HG03558 (cell line): ENCODE measurements at regions not wholly inside any gene's neighbourhood (a gene's known extent, or its start where the extent isn't known, plus 50 kb on each side); places are given as distances from the start of the nearest gene placed in this dataset.

Experiments used
- ATAC-seq: cut with Tn5 transposase; IDR thresholded peaks from one replicate; pipeline ENCODE4 v1.9.1; 2021; ENCODE audit warnings: moderate number of reproducible peaks; ENCODE audit not compliant: unreplicated experiment; ENCODE audit errors: extremely low read depth

- no peak for ATAC-seq
Measured at GRCh38 chr20:7571101-7571500, 369.2 kb downstream of the HAO1 start.

GRCh38 chr20:7571521-7572055, 368.7 kb downstream of the HAO1 start:
- ATAC-seq = no peak

DNA sequence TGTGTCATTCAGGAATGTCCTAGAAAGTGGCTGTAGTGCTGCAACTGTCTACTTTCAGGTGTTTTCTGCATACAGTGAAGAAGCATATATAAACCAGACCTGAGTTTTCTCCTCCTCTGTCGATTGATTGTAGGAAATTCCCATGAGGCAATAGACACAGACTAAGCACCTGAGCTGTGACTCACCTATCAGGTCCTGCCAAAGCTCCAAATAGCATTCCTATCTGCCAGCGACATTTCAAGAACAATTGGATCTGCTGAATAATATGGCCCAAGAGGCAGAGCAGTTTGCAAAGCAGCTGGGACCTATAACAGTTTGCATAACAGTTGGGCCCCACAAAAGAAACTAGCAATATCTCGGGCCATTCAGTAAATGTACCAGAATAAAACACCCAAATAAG, 360.4 kb downstream of the HAO1 start:
- ATAC-seq = no peak

- no peak for ATAC-seq
Measured at GRCh38 chr20:7585126-7585679, 355.1 kb downstream of the HAO1 start.

DNA sequence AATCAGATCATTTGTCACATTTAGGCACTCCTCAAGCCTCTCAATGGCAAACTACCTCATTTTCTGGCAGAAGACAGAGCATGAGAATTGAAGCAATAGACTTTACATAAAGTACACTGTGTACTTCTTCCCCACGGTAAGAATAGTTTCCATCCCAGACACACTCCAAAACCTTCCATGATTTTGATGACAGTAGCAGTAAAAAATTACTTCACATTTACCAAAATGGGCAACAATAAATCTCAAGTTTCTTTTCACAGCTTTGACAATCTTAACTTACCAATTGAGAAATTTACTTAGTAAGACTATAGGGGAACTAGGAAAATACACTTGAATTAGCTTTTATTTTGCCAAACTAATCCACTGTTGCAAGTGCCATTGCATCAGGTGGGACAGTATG, 353.8 kb downstream of the HAO1 start:
- no peak for ATAC-seq

DNA sequence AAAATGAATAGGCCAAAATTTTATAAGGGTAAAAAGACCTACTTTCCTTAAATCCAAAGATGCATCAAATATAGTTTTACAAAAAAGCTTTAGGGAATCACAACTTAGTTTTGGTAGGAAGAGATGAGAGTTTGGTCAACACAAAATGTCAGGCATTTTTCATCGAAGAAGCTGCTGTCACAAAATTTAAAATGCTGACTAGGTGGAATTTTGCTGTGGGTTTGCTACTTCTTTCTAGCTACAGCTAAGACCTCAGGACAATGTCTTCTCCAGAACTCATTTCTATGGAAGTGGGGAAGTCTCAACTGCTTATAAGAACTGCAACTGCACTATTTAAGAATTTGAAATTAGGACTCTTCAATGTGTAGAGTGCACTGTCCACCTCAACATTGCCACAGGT, 351.1 kb downstream of the HAO1 start:
- no peak for ATAC-seq

DNA sequence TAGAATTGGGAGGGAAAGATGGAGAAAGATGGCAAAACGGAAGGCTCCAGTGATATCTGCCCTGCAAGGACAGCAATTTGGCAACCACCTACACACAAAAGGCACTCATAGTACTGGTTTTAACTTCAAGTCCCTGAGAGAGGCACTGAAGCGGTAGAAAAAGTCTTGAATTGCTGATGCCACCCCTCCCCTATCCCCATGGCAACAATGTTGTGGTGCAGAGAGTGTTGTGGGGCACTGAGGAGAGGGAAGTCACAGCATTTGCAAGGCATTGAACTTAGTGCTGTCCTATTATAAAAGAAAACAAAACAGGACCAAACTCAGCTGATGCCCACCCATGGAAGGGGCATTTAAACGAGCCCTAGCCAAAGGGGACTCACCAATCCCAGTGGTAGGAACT, 343.7 kb downstream of the HAO1 start:
- ATAC-seq = no peak

- no peak for ATAC-seq
Measured at GRCh38 chr20:7601431-7601830, 338.8 kb downstream of the HAO1 start.

DNA sequence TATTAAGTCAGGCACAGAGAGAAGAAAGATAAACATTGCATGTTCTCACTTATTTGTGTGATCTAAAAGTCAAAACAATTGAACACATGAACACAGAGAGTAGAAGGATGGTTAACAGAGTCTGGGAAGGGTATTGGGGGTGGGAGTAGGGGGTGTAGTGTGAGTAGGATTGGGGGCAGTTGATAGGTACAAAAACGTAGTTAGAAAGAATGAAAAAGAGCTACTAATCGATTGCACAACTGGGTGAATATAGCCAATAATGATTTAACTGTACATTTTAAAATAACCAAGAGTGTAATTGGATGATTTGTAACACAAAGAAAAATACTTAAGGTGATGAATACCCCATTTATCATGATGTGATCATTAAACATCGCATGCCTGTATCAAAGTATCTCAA, 333.3 kb downstream of the HAO1 start:
- ATAC-seq = no peak

GRCh38 chr20:7608250-7608649, 332.0 kb downstream of the HAO1 start:
- ATAC-seq = no peak

DNA sequence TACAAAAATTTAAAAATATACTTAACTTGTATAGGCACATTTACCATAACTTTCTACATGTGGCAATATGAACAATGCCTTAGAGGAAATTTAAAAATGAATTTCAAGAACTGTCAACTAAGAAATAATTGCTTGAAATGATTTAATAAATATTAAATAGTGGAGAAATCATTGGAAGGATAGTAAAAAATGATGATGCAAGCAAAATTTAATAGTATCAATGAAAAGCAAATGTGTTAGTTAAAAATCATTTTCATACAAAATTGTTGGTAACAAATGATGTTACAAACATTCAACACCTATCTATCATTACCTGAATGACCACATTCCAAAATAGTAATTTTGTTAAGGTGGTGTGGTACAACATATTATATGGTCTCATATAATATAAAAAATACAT, 331.0 kb downstream of the HAO1 start:
- ATAC-seq = no peak

DNA sequence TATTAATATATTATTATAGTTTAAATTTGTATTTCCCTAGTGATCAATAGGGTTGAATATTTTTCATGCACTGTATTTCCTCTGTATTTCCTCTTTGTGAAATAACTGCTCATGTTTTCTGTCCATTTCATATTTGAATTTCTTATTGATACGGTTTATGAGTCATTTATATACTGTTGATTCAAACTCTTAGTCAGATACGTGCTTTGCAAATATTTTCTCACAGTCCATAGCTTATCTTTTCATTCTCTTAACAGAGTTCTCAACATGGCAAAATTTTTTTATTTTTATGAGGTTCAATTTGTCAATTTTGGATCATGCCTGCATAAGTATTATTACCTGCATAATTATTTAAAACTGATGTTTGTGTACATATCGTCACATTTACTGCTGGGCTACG, 329.6 kb downstream of the HAO1 start:
- no peak for ATAC-seq

GRCh38 chr20:7617797-7618196, 322.5 kb downstream of the HAO1 start:
- no peak for ATAC-seq

- no peak for ATAC-seq
Measured at GRCh38 chr20:7622399-7622961, 317.8 kb downstream of the HAO1 start.

- no peak for ATAC-seq
Measured at GRCh38 chr20:7624886-7625285, 315.4 kb downstream of the HAO1 start.

GRCh38 chr20:7627734-7628663, 312.3 kb downstream of the HAO1 start:
- no peak for ATAC-seq

GRCh38 chr20:7629880-7630279, 310.4 kb downstream of the HAO1 start:
- no peak for ATAC-seq

DNA sequence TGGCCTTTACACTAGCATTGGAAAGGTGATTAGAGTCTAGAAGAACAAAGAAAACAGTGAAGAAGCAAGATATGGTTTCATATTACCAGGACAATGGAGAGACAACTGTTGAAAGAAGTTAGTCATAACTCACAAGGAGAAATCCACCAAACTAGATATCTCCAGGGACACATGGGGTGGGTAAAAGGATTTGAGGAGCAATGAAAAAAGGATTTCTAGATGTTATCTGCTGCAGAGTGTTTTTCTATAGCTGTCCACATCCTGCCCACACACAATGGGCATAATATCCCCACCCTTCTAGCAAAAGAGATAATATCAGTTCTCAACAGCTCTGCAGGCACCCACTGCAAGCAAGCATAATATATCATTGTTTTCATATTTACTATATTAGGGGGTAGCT, 303.1 kb downstream of the HAO1 start:
- no peak for ATAC-seq

GRCh38 chr20:7650086-7650879, 290.0 kb downstream of the HAO1 start:
- no peak for ATAC-seq

DNA sequence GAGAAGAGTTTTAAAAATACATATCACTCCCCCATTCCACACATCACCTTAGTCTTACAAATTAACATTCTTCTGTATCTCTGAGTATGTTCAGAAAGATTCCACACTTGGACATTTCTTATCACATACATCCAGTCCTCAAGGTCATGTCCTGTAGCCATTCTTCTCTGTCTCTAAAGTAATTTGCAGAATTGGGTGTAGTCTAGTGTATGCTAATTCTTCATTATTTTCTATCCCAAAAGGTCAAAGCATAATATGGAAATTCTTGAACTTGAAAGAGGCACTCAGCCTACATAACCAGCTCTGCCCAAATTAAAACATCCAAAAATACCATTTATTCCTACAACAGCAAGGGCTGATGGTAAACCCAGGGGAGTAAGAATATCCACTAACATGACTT, 286.0 kb downstream of the HAO1 start:
- ATAC-seq = no peak
